Left ventricle myocardium superior (tissue), 1 donor: ENCODE measurements at regions not wholly inside any gene's neighbourhood (a gene's known extent, or its start where the extent isn't known, plus 50 kb on each side); places are given as distances from the start of the nearest gene placed in this dataset.
A peak's percentile ranks its signal among the peaks of the same experiment; 100 is the strongest.
"Not testable (repeated sequence)": the region's sequence is repeated elsewhere in the genome, so short reads cannot be mapped to it uniquely, and the experiment has no call there.

Experiments used
- ATAC-seq: fragments of 200-7000 bp; cut with Tn5 transposase; one replicate; pipeline ENCODE4 v1.9.1; 2020; ENCODE audit warnings: mild to moderate bottlenecking, moderate library complexity
- DNase-seq: peaks from one replicate; pipeline ENCODE4 v3.0.0-alpha.2; 2020
- intact Hi-C: fragments of 100-400 bp; cut with micrococcal nuclease; formaldehyde crosslinking; loops from one replicate; pipeline ENCODE4 v1.11.0; 2022
- donor health status: DM: no; HTN: yes; CAD: no; lungs with severe emphysema.

- DNase-seq = no peak
- ATAC-seq = no peak
- intact Hi-C loops = no loop called here
Measured at GRCh38 chr6:122141246-122141645, 258.2 kb upstream of the HSF2 start.

GRCh38 chr6:122143813-122144601 lies 255.4 kb upstream of the HSF2 start:
- intact Hi-C loops = no loop called here
- no peak for ATAC-seq
- DNase-seq = no peak

DNA sequence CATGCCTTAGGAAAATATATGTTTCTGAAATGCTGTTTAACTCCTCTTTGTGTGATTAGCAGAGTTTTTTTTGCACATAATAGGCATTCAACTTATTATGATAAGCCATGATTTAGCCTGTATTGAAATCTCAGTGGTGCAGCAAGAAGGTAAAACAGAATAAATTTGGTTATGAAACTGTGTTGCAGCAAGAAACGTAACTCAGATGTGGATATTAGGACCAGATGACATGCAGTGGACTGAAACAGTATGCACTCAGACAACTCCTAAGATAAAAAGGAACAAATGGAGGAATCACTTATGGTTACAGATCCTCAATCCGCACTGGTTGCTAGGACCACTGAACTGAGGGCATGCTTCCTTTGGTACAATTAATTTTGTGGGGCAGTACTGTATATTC lies 254.2 kb upstream of the HSF2 start:
- DNase-seq = no peak
- no peak for ATAC-seq
- intact Hi-C loops = no loop called here

DNA sequence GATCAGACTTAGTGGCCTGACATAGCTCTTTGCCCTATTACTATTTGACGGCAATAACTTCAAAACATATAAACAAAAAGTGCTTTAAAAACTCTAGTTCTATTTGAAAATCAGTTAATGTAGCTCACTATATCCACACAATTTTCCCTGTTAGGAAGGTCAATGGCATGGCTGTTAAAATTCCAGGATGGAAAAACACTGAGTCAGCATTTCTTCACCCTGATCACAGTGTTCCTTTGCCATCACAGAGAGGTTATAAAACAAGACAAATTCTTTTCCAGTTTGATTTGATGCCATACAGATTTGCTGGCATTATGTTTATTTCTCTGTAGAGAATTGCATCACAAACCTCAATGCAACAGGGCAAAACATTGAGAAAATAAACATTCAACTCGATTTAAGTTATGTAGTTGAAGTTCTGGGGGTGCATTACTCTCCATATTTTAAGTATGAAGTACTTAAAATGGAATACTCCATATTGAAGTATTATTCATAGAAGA lies 253.7 kb upstream of the HSF2 start:
- intact Hi-C loops = no loop called here
- no peak for ATAC-seq
- DNase-seq = no peak

- ATAC-seq (peak; percentile 79), DNase-seq (no peak)
- intact Hi-C loops = no loop called here
Measured at GRCh38 chr6:122147291-122147690, 252.2 kb upstream of the HSF2 start.

DNA sequence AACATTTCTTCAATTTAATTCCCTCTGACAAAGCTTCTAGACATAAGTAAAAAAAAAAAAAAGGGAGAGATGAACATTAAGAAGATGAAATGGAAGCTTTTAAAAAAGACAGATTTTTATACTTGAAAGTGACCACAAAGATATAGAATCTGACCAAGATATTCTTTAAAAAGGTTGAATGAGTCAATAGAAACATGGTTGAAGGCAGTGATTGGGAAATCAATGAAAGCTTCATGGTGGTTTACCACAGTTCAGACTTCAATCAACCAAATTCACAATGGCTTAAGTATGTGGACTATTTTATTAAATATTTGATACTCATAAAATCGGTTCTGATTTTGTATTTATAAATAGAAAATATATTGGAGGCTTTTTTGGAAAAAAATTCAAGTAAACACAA lies 248.4 kb upstream of the HSF2 start:
- ATAC-seq (no peak), DNase-seq (no peak)
- intact Hi-C loops = no loop called here

GRCh38 chr6:122151763-122152162 lies 247.7 kb upstream of the HSF2 start:
- intact Hi-C loops = no loop called here
- ATAC-seq = no peak
- DNase-seq = no peak

- intact Hi-C loops = no loop called here
- ATAC-seq = peak; percentile 56
- DNase-seq = no peak
Measured at GRCh38 chr6:122153557-122153956, 245.9 kb upstream of the HSF2 start.

DNA sequence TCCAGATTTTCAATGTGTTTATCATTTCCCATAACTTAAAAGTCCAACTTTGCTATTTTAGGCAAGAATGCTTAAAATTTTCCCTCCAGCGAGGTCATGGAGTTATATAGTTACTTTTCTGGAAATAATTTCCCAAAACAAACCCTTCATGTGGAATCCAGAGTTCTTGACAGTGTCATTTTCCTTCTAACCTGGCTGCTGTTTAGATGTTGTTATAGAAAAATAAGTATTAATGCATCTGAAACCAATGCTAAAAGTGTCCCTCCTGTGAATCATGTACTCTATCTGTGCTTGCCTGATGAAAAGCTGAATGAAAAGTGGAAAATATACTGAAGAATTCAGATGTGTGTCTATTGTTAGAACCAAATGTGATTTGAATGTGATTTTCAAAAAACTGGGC lies 245.3 kb upstream of the HSF2 start:
- DNase-seq = no peak
- ATAC-seq = no peak
- intact Hi-C loops = no loop called here

GRCh38 chr6:122154912-122155575 lies 244.4 kb upstream of the HSF2 start:
- intact Hi-C loops = no loop called here
- ATAC-seq (peak; percentile 81), DNase-seq (peak; percentile 42)

DNA sequence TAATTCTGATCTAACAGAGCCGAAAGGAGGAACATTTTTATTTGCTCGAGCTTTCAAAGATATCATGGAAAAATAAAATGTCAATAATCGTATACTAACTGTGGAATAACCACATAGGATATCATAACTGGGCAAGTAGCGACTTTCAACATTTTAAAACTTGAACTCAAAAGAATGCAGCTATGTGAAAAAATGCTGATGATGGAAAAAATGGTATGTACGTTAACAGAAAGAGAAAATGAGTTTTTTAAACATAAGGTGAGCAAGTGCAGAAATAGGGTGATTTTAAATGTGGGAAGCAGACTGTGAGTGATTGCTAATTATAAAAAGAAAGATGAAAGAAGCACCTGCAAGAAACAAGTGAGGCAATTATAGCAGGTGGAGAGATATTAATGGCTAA lies 238.3 kb upstream of the HSF2 start:
- intact Hi-C loops = no loop called here
- ATAC-seq = no peak
- DNase-seq = no peak

- no peak for ATAC-seq
- DNase-seq = no peak
Measured at GRCh38 chr6:122165014-122165413, 234.4 kb upstream of the HSF2 start.

GRCh38 chr6:122170274-122170673 lies 229.2 kb upstream of the HSF2 start:
- ATAC-seq (no peak), DNase-seq (no peak)
- intact Hi-C loops = no loop called here

More at GRCh38 chr6:122165014-122165413, 234.4 kb upstream of the HSF2 start:
- intact Hi-C loops = no loop called here

DNA sequence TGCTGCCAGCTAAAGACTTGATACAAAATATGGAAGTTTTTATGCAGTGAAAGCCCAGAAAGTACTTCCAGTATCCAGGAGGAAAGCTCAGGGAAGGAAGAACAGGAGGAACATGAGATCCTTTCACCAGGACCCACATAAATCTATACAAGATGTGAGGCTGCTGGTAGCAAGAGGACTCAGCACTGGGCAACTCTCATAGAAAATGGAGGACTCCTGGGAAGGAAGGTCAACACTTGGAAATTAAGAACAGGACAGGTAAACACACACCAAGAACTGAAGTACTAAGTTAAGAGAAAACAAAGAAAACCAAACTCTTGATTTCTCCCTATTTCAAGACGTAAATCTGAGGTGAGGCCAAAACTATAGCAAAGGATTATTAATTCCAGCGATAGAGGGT lies 220.5 kb upstream of the HSF2 start:
- DNase-seq = no peak

DNA sequence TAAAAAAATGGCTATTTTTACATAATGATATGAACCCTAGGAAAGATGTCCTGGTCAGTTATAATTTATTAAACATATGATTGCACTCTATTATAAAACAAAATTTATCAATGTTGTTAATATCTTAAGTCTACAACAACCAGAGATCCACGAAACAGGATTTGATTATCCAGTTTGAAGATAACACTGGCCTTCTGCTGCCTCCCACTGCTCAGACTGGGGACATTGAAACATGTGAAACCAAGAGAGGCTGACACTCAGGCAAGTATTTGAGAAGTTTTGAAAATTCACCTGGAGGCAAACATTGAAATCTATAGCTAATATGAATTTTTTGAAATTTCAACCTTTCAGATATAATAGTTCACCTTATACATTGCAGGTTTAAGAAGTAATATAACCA lies 219.3 kb upstream of the HSF2 start:
- ATAC-seq (peak; percentile 70), DNase-seq (no peak)
- intact Hi-C loops = loop anchor here (10.0 kb wide), 1 partner anchor 145 kb away; no protein-coding TSS in a partner anchor

More for the DNA sequence above, 220.5 kb upstream of the HSF2 start:
- no peak for ATAC-seq
- intact Hi-C loops = no loop called here

DNA sequence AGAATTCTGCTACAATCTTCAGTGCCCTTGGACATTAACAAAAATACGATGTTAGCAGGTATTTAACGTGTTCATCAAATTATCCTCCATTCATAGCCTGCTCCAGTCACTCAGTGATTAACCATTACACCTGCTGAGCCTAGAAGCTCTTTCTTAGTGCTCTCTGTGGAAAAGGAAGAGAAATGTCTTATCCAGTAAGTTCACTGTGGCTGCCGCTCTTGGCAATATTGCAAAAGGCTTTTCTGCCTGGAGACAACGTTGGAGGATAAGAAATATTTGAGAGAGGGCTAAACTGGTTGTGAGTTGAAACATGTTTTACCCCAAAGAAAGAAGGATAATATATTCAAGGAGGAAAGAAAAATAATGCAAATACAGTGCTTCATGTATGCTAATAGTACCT lies 217.4 kb upstream of the HSF2 start:
- DNase-seq (no peak), ATAC-seq (no peak)
- intact Hi-C loops = loop anchor here (10.0 kb wide), 1 partner anchor 147 kb away; no protein-coding TSS in a partner anchor

DNA sequence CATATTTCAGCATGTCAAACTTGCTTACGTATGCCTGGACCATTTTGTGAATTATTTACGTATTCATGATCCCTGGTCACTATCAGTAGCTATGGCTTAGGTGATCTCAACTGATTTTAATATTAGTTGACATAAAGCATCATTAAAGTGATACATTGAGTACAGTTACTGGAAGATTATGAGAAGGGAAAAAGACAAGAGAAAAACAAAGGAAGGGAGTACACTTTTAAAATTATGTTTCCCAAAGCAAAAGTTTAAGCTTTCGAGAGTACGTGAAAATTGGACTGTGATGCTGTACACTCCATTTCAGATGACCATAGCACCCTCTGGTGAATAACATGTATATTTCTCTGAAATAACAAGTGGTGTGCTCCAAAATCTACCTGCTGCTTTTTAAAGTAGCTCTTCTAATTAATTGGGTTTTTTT lies 215.0 kb upstream of the HSF2 start:
- no peak for DNase-seq
- intact Hi-C loops = loop anchor here (2.0 to 10.0 kb wide), 2 partner anchors 150 to 754 kb away; no protein-coding TSS in a partner anchor
- peak; percentile 80 for ATAC-seq

DNA sequence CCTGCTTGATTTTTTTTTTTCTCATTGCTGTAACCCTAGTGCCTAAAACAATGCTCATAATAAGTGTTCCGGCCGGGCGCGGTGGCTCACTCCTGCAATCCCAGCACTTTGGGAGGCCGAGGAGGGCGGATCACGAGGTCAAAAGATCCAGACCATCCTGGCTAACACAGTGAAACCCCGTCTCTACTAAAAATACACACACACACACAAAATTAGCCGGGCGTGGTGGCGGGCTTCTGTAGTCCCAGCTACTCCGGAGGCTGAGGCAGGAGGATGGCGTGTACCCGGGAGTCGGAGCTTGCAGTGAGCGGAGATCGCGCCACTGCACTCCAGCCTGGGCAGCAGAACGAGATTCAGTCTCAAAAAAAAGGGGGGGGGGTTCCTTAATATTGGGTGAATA lies 214.0 kb upstream of the HSF2 start:
- intact Hi-C loops = loop anchor here (2.0 to 10.0 kb wide), 2 partner anchors 151 to 755 kb away; no protein-coding TSS in a partner anchor
- DNase-seq, ATAC-seq: not testable (repeated sequence)

DNA sequence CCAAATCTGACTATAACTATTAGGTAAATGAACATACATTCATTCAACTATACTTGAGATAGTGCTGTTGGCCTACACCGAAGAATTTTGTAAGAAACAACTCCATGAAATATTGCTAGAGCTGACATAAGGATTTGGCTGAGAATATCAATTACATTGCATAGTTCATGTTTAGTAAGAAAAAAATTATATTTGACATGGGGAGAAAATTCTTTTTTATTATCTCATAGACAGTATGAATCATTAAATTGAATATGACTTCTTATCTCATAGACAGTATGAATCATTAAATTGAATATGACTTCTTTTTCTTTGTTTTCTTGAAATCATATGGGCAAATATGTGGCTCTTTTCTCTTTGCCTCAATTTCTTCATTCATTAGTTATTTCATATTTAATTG lies 212.3 kb upstream of the HSF2 start:
- DNase-seq (no peak), ATAC-seq (no peak)
- intact Hi-C loops = loop anchor here (10.0 kb wide), 1 partner anchor 152 kb away; no protein-coding TSS in a partner anchor

DNA sequence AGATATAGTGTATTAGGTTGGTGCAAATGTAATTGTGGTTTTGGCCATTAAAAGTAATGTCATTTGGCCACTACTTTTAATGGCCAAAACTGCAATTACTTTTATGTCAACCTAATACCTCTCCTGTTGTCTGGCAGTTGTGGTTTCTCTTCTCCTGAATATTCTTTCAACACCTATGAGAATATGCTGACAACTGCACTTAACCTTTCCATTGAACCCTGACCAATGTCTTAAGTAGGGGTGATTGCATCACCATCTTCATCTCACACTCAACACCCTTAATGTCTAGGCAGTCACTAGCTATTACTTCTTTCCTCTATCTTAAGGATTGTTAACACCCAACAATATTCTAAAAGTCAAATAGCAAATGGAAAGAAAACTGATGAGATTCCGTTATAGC lies 200.5 kb upstream of the HSF2 start:
- ATAC-seq = no peak
- intact Hi-C loops = no loop called here

More for the DNA sequence above, 200.5 kb upstream of the HSF2 start:
- no peak for DNase-seq
